GM19035 (cell line): ENCODE measurements at regions not wholly inside any gene's neighbourhood (a gene's known extent, or its start where the extent isn't known, plus 50 kb on each side); places are given as distances from the start of the nearest gene placed in this dataset.
"Not testable (repeated sequence)": the region's sequence is repeated elsewhere in the genome, so short reads cannot be mapped to it uniquely, and the experiment has no call there.

Experiments
- ATAC-seq: cut with Tn5 transposase; IDR thresholded peaks from one replicate; pipeline ENCODE4 v1.9.1; 2021; ENCODE audit not compliant: unreplicated experiment

GRCh38 chr16:66182592-66182991 is 183.9 kb upstream of the CDH5 start:
- ATAC-seq: no peak

GRCh38 chr16:66176731-66177130 is 189.8 kb upstream of the CDH5 start:
- no peak for ATAC-seq

GRCh38 chr16:66176111-66176510 is 190.4 kb upstream of the CDH5 start:
- ATAC-seq: no peak

GRCh38 chr16:66175636-66176035 is 190.9 kb upstream of the CDH5 start:
- ATAC-seq: no peak

- no peak for ATAC-seq
Observed at GRCh38 chr16:66175058-66175457, 191.4 kb upstream of the CDH5 start.

- ATAC-seq: not testable (repeated sequence)
Observed at GRCh38 chr16:66173796-66174195, 192.7 kb upstream of the CDH5 start.

- not testable (repeated sequence) for ATAC-seq
Observed at GRCh38 chr16:66173181-66173580, 193.3 kb upstream of the CDH5 start.

GRCh38 chr16:66172463-66172862 is 194.0 kb upstream of the CDH5 start:
- no peak for ATAC-seq

GRCh38 chr16:66171578-66171977 is 194.9 kb upstream of the CDH5 start:
- no peak for ATAC-seq

GRCh38 chr16:66170989-66171388 is 195.5 kb upstream of the CDH5 start:
- no peak for ATAC-seq

GRCh38 chr16:66169817-66170216 is 196.7 kb upstream of the CDH5 start:
- ATAC-seq: no peak

GRCh38 chr16:66168777-66169176 is 197.7 kb upstream of the CDH5 start:
- ATAC-seq: no peak

- ATAC-seq: no peak
Observed at GRCh38 chr16:66167564-66168291, 198.8 kb upstream of the CDH5 start.

GRCh38 chr16:66166490-66166889 is 200.0 kb upstream of the CDH5 start:
- no peak for ATAC-seq

GRCh38 chr16:66165879-66166278 is 200.6 kb upstream of the CDH5 start:
- no peak for ATAC-seq

- ATAC-seq: no peak
Observed at GRCh38 chr16:66164581-66165247, 201.8 kb upstream of the CDH5 start.

GRCh38 chr16:66162821-66163220 is 203.7 kb upstream of the CDH5 start:
- ATAC-seq: no peak

GRCh38 chr16:66161942-66162341 is 204.5 kb upstream of the CDH5 start:
- no peak for ATAC-seq

- ATAC-seq: no peak
Observed at GRCh38 chr16:66161269-66161668, 205.2 kb upstream of the CDH5 start.

- no peak for ATAC-seq
Observed at GRCh38 chr16:66159987-66160386, 206.5 kb upstream of the CDH5 start.

- ATAC-seq: no peak
Observed at GRCh38 chr16:66156538-66156937, 210.0 kb upstream of the CDH5 start.

- ATAC-seq: no peak
Observed at GRCh38 chr16:66155933-66156332, 210.6 kb upstream of the CDH5 start.

GRCh38 chr16:66154801-66155200 is 211.7 kb upstream of the CDH5 start:
- ATAC-seq: no peak
